Common myeloid progenitor, CD34-positive (primary cell): ENCODE measurements at regions not wholly inside any gene's neighbourhood (a gene's known extent, or its start where the extent isn't known, plus 50 kb on each side); places are given as distances from the start of the nearest gene placed in this dataset.
"Not testable (repeated sequence)": the region's sequence is repeated elsewhere in the genome, so short reads cannot be mapped to it uniquely, and the experiment has no call there.

ENCODE experiments used
- CTCF ChIA-PET: fragments of 350-600 bp; sonication (Branson Sonifier 250); formaldehyde crosslinking; loops from one replicate; lab custom pipeline; 2021; ENCODE audit warnings: antibody characterized with exemption; lab: Charles Lee
- POLR2A ChIA-PET: fragments of 350-600 bp; sonication (Branson Sonifier 250); formaldehyde crosslinking; loops from one replicate; lab custom pipeline; 2021; ENCODE audit warnings: antibody characterized with exemption; lab: Charles Lee
- DNase-seq, 3 donors: peaks; one replicate each; pipeline versions ENCODE4 v3.0.0 to v3.0.0-alpha.2; 2013
- H3K27ac ChIP-seq, 2 experiments: 1 replicate in 1 of 2; 2 replicates in 1 of 2; pipeline ENCODE4 v1.7.0; 2013; ENCODE audit warnings: inconsistent platforms in 2 of 2, low read length in 2 of 2, mild to moderate bottlenecking in 2 of 2, low read depth in 1 of 2, moderate library complexity in 1 of 2; ENCODE audit not compliant: severe bottlenecking in 2 of 2, insufficient read depth in 1 of 2, poor library complexity in 1 of 2
- H3K27me3 ChIP-seq, 5 experiments: replicated peaks in 2 of 5; 1 replicate in 3 of 5; 2 replicates in 2 of 5; pipeline versions ENCODE4 v1.6.1 to v1.7.0; 2013; ENCODE audit warnings: low read length in 4 of 5, mild to moderate bottlenecking in 2 of 5, moderate library complexity in 2 of 5, inconsistent platforms in 1 of 5; ENCODE audit not compliant: insufficient read depth in 5 of 5, control insufficient read depth in 4 of 5
- H3K36me3 ChIP-seq, 4 experiments: 1 replicate in 2 of 4; 2 replicates in 2 of 4; pipeline versions ENCODE4 v1.6.1 to v1.7.0; 2013; ENCODE audit warnings: low read length in 3 of 4, control low read depth in 1 of 4, mild to moderate bottlenecking in 1 of 4; ENCODE audit not compliant: control insufficient read depth in 4 of 4, insufficient read depth in 4 of 4
- H3K4me1 ChIP-seq, 4 experiments: 1 replicate in 3 of 4; 2 replicates in 1 of 4; pipeline versions ENCODE4 v1.6.1 to v1.7.1; 2013; ENCODE audit warnings: low read length in 3 of 4, mild to moderate bottlenecking in 3 of 4, control low read depth in 1 of 4, inconsistent platforms in 1 of 4, moderate library complexity in 1 of 4; ENCODE audit not compliant: control insufficient read depth in 4 of 4, insufficient read depth in 4 of 4; ENCODE audit errors: control extremely low read depth in 1 of 4
- H3K4me3 ChIP-seq, 7 experiments: 1 replicate in 4 of 7; 2 replicates in 3 of 7; pipeline versions ENCODE4 v1.5.1 to v1.7.0; 2013; ENCODE audit warnings: mild to moderate bottlenecking in 7 of 7, low read length in 6 of 7, moderate library complexity in 6 of 7, inconsistent platforms in 2 of 7, low read depth in 2 of 7, control low read depth in 1 of 7; ENCODE audit not compliant: insufficient read depth in 4 of 7, control insufficient read depth in 1 of 7; ENCODE audit errors: extremely low read depth in 1 of 7
- H3K9me3 ChIP-seq, 5 experiments: 1 replicate in 4 of 5; 2 replicates in 1 of 5; pipeline versions ENCODE4 v1.6.1 to v1.7.1; 2013; ENCODE audit warnings: low read length in 4 of 5, mild to moderate bottlenecking in 2 of 5, inconsistent platforms in 1 of 5, low read depth in 1 of 5, moderate library complexity in 1 of 5; ENCODE audit not compliant: control insufficient read depth in 4 of 5, insufficient read depth in 2 of 5; ENCODE audit errors: control extremely low read depth in 1 of 5
- WGBS: methylation state at CpG from one replicate; pipeline ENCODE4 v1.1.5; 2013; ENCODE audit not compliant: insufficient coverage; 5-methylcytosine and 5-hydroxymethylcytosine counted together

DNA sequence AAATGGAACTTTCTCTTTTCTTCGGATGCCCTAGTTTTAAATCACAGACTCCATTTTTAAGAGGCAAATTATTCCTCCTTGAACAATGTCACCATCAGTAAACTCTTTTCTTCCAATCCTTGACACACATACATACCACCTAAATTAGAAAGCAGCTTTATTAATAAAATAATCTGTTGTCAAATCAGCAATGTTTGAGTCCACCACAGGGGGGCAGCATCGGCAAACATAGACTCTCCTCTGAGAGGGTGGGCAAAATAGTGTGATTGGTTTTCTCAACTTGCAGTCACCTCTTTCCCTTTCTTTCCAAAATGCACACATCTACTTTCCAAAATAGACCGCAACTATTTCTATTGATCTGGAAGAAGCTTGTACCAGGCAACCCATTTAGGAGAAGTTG, 438.4 kb upstream of the OR4E1 start:
- POLR2A ChIA-PET: no interaction called here
- Histone ChIP-seq H3K4me3 (no peak overlapping the region), H3K36me3 (no peaks in the 10 kb centered on the region), H3K9me3 (no peaks in the 10 kb centered on the region), H3K27me3 (no peaks in the 10 kb centered on the region), H3K4me1 (peaks cover 0 to 7% (median 1%) of the 10 kb centered on the region in 4 experiments), H3K27ac (no peak overlapping the region)
- CTCF ChIA-PET: interaction anchor here (1.0 to 9.6 kb wide), 4 partner anchors 10 to 73 kb away, joined by 3 to 84 read pairs (median 7); no protein-coding TSS in a partner anchor
- DNase-seq: peak in 2 of 3 donors; percentile 49 to 66
- WGBS: 100% methylated on average over 1 of the region's 3 CpGs

DNA sequence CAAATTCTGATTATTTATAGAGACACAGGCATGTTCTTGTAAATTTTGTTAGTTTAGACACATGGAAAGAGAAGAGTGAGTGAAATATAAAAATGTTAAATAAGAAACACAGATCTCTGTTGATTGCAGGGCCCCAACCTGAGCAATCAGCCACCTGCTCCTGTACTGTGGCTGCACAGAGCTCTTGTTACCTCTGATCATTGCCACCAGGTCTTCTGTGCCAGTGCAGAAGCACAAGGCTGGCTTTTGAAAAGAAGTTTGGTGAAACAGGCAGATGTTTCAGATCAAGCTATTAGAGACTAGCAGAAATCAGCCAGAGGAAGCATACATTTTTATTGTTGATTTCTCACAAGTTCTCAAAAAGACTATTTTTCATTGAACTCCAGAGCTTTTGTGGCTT, 434.1 kb upstream of the OR4E1 start:
- H3K4me3 ChIP-seq: no peak overlapping the region
- peaks cover 3 to 14% (median 6%) of the 10 kb centered on the region in 4 experiments for H3K4me1 ChIP-seq
- no peak overlapping the region for H3K27ac ChIP-seq
- DNase-seq: no peak
- no peaks in the 10 kb centered on the region for H3K36me3 ChIP-seq
- no peaks in the 10 kb centered on the region for H3K9me3 ChIP-seq
- no peaks in the 10 kb centered on the region for H3K27me3 ChIP-seq
- CTCF ChIA-PET: interaction anchor here (1.0 to 9.6 kb wide), 7 partner anchors 8 to 93 kb away, joined by 3 to 84 read pairs (median 5); no protein-coding TSS in a partner anchor
- POLR2A ChIA-PET: no interaction called here

DNA sequence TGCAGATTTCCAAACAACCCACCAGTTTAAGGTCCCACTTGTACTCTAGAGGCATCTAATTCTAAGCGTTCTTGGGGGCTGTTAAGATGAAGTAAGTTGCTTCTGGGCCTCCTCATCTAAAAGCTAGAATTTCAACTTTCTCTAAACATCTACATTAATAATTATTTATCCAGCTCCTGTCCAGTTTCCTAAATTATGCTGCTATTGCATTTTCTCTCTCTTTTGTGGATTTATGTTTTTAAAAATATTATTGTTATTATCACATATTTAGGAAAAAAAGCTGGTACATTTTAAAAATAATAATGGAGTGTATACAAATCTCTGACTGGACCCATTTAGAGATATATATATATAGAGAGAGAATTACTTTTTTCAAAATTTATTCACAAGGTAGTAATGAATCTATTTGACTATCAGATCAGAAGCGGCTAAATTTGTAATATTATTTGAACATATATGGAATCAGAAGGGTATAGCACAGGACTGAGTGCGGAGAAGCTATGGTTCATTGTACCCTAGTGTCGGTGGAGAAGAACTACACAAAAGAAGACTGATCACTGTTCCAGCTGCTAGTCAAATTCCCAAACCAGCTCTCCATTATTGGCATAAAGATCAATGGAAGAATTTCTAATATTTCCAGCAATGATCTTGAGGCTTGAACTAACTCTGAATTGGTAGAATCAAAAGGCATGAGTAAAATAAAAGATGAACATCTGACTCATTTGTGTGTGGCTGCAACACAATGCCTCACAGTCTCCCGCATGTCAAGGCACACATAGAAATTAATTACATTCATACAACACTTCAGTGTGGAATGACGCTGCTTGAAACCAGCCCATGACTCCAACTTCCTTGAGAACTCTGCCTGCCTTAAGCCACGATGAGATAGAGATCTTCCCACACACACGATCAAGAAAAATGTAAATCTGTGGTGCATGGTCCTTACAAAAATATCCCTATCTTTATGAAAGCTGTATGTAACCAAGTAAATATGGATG, 433.4 kb upstream of the OR4E1 start:
- Histone ChIP-seq H3K27me3 (no peaks in the 10 kb centered on the region), H3K4me3 (no peak overlapping the region), H3K4me1 (peaks cover 3 to 14% (median 6%) of the 10 kb centered on the region in 4 experiments), H3K36me3 (no peaks in the 10 kb centered on the region), H3K9me3 (no peaks in the 10 kb centered on the region), H3K27ac (no peak overlapping the region)
- ChIA-PET CTCF (interaction anchor here (0.8 to 10.2 kb wide), 11 partner anchors 7 to 94 kb away, joined by 3 to 84 read pairs (median 4); no protein-coding TSS in a partner anchor), POLR2A (no interaction called here)
- WGBS: 57% methylated on average over 4 of the region's 8 CpGs
- DNase-seq: peak in 2 of 3 donors; percentile 47 to 62

DNA sequence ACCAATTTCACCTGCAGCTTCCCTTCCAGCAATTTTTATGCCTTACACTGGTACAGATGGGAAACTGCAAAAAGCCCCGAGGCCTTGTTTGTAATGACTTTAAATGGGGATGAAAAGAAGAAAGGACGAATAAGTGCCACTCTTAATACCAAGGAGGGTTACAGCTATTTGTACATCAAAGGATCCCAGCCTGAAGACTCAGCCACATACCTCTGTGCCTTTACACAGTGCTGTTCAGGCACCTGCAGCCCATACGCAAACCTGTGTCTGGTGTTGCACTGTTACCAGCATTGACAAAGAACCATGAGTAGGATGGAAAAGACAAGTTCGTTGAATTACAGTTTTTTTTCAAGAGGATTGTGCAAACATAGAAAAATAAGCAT, 432.0 kb upstream of the OR4E1 start:
- Histone ChIP-seq H3K9me3 (no peaks in the 10 kb centered on the region), H3K27ac (no peak overlapping the region), H3K4me1 (peaks cover 3 to 14% (median 6%) of the 10 kb centered on the region in 4 experiments), H3K36me3 (no peaks in the 10 kb centered on the region), H3K4me3 (no peak overlapping the region), H3K27me3 (no peaks in the 10 kb centered on the region)
- WGBS: 90% methylated on average over 2 of the region's 4 CpGs
- POLR2A ChIA-PET: no interaction called here
- DNase-seq: no peak
- CTCF ChIA-PET: interaction anchor here (1.0 to 10.2 kb wide), 7 partner anchors 6 to 108 kb away, joined by 3 to 84 read pairs (median 4); no protein-coding TSS in a partner anchor

DNA sequence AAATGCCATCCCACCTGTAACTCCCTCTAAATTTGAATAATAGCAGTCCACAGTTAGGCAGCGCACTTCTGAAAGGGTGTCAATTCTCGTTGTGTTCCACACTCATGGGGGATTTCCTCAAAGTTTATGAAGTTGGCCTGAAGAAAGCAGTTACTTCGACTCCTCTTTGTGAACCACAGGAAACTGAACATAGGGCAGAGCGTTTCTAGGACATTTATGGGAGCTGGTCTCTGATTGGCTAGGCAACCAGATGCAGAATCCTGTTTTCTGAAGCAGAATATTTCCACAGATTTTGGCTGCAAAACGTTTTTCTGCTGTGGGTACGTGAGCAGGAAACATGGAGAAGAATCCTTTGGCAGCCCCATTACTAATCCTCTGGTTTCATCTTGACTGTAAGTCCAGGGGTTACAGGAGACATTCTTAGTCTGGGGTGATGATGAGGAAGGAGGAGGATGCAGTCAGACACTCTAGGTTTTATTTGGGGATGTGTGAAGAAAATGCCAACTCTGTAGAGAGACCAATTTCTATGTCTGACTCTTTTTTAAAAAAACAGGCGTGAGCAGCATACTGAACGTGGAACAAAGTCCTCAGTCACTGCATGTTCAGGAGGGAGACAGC, 431.5 kb upstream of the OR4E1 start:
- H3K27me3 ChIP-seq: no peaks in the 10 kb centered on the region
- POLR2A ChIA-PET: no interaction called here
- H3K36me3 ChIP-seq: no peaks in the 10 kb centered on the region
- no peak overlapping the region for H3K4me3 ChIP-seq
- WGBS: 42% methylated on average over 8 of the region's 8 CpGs
- no peaks in the 10 kb centered on the region for H3K9me3 ChIP-seq
- CTCF ChIA-PET: interaction anchor here (0.9 to 10.2 kb wide), 10 partner anchors 5 to 108 kb away, joined by 3 to 84 read pairs (median 4); no protein-coding TSS in a partner anchor
- peaks cover 3 to 14% (median 7%) of the 10 kb centered on the region in 4 experiments for H3K4me1 ChIP-seq
- no peak overlapping the region for H3K27ac ChIP-seq
- DNase-seq: peak in 2 of 3 donors; percentile 28

DNA sequence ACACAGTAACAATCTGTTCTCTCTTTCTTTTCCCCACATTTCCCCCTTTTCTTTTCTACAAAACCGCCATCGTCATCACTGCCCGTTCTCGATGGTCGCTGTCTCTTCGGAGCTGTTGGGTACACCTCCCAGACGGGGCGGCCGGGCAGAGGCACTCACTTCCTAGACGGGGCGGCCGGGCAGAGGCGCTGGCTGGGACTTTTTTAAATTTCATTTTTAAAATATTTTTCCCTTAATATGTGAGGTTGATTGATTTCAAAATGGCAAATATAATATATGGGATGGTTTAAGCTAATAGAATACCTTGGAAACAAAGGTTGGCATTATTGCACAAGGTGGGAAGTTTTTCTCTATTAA, 427.1 kb upstream of the OR4E1 start:
- H3K27ac ChIP-seq, H3K36me3 ChIP-seq, H3K4me3 ChIP-seq, DNase-seq, H3K27me3 ChIP-seq, H3K9me3 ChIP-seq, POLR2A ChIA-PET: not testable (repeated sequence)
- H3K4me1 ChIP-seq: peaks cover 24 to 52% (median 48%) of the 10 kb centered on the region in 4 experiments
- WGBS: 94% methylated on average over 7 of the region's 13 CpGs
- CTCF ChIA-PET: interaction anchor here (0.7 to 10.2 kb wide), 26 partner anchors 9 to 190 kb away, joined by 3 to 84 read pairs (median 4); no protein-coding TSS in a partner anchor
